Caco-2 (cell line): ENCODE measurements at regions not wholly inside any gene's neighbourhood (a gene's known extent, or its start where the extent isn't known, plus 50 kb on each side); places are given as distances from the start of the nearest gene placed in this dataset.

Experiments used
- BruUV-seq: library from RNA; stranded (reverse); fragments of 400-500 nt; replicated peaks from 2 replicates; lab custom pipeline; 2021; lab: Mats Ljungman, UMichigan
- CTCF ChIA-PET: fragments of 300-600 bp; sonication (Branson Sonifier 250); formaldehyde crosslinking; loops from one replicate; lab custom pipeline; 2022; ENCODE audit warnings: antibody characterized with exemption; lab: Charles Lee
- POLR2A ChIA-PET: fragments of 300-600 bp; sonication (Branson Sonifier 250); formaldehyde crosslinking; loops from one replicate; lab custom pipeline; 2022; ENCODE audit warnings: antibody characterized with exemption; lab: Charles Lee
- DNase-seq, 2 experiments: peaks; one replicate each; pipeline versions ENCODE4 v3.0.0 to v3.0.0-alpha.2; 2020 to 2022
- H3K27me3 ChIP-seq: replicated peaks from 2 replicates; pipeline ENCODE4 v1.6.0; 2011; ENCODE audit warnings: low read length; ENCODE audit not compliant: control insufficient read depth, insufficient read depth
- H3K36me3 ChIP-seq: 2 replicates; pipeline ENCODE4 v1.5.1; 2011; ENCODE audit warnings: low read length; ENCODE audit not compliant: control insufficient read depth, insufficient read depth
- H3K4me1 ChIP-seq: fragments of 250-450 bp; sonication (Bioruptor Pico); 2 replicates; pipeline ENCODE4 v1.5.1; 2020; ENCODE audit warnings: mild to moderate bottlenecking
- H3K4me3 ChIP-seq: 2 replicates; pipeline ENCODE4 v1.5.1; 2011; ENCODE audit warnings: low read depth, mild to moderate bottlenecking, control low read depth, low read length
- H3K9me3 ChIP-seq: fragments of 250-450 bp; sonication (Bioruptor Pico); 2 replicates; pipeline ENCODE4 v1.5.1; 2020; ENCODE audit warnings: mild to moderate bottlenecking, moderate library complexity
- H3K27ac Mint-ChIP-seq: one replicate; pipeline ENCODE4 v1.8.0; 2022; ENCODE audit warnings: mixed read lengths; ENCODE audit not compliant: unreplicated experiment
- H3K27me3 Mint-ChIP-seq: one replicate; pipeline ENCODE4 v1.8.0; 2022; ENCODE audit warnings: mixed read lengths; ENCODE audit not compliant: insufficient read depth, unreplicated experiment
- H3K36me3 Mint-ChIP-seq: one replicate; pipeline ENCODE4 v1.8.0; 2022; ENCODE audit warnings: mild to moderate bottlenecking, mixed read lengths; ENCODE audit not compliant: insufficient read depth, unreplicated experiment
- H3K4me1 Mint-ChIP-seq: one replicate; pipeline ENCODE4 v1.8.0; 2022; ENCODE audit warnings: low read depth, mixed read lengths; ENCODE audit not compliant: unreplicated experiment
- H3K4me3 Mint-ChIP-seq: one replicate; pipeline ENCODE4 v1.8.0; 2022; ENCODE audit warnings: mild to moderate bottlenecking, moderate library complexity, mixed read lengths; ENCODE audit not compliant: unreplicated experiment
- H3K9me3 Mint-ChIP-seq: one replicate; pipeline ENCODE4 v1.8.0; 2022; ENCODE audit warnings: mixed read lengths; ENCODE audit not compliant: unreplicated experiment
- CTCF ChIP-seq, 2 experiments: fragments of 200-600 bp in 1 of 2; IDR thresholded peaks; 1 replicate in 1 of 2; 2 replicates in 1 of 2; pipeline versions ENCODE4 v1.5.1 to v1.8.0; 2011 to 2022; ENCODE audit warnings: antibody characterized with exemption in 1 of 2, control low read depth in 1 of 2, inconsistent platforms in 1 of 2, low read depth in 1 of 2, low read length in 1 of 2, mild to moderate bottlenecking in 1 of 2, moderate library complexity in 1 of 2; ENCODE audit not compliant: insufficient read depth in 1 of 2, severe bottlenecking in 1 of 2, unreplicated experiment in 1 of 2
- intact Hi-C: fragments of 100-400 bp; cut with micrococcal nuclease; formaldehyde crosslinking; loops from one replicate; pipeline ENCODE4 v1.10.0; 2022; ENCODE audit not compliant: unreplicated experiment

DNA sequence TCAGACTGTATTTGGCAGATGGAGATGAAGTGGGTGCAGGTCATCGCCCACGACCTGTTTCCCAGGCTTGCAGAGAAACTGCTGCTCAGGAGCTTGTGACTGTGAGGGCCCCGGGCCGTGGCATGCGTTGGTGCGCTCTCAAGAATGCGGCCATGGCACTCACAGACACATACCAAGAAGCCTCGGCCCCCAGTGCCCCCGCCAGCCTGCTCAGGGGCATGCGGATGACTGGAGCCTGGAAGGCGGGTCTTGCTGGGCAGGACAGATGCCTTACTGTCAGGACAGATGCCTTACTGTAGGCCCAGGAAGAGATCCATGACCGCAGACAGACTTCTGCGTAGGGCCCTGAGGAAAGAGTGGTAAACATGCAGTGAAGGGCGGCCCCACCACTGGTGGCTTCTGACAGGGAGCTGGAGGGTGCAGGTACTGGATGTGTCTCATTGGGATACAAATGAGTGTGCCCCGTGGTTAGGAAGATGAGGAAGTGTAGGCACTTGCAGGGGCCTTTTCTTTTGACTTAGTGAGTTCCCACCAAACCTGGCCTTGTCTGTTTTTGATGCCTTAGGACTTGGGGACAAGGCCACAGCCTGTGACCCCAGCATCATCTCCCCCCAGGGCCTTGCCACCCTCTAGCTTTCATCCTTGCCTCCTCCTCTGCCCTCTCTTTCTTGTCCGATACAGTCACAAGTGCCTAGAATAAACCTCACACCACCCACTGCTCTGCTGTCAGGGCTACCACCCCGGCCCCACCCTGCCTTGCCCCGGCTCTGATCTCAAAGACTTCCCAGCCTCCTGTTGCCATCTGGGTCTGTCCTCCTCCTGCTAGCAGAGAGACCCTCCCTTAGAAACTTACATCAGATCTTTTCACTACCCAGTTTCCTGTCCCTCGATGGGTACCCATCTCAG, 68.8 kb upstream of the ABL1 start:
- ChIA-PET CTCF (interaction anchor here (1.0 kb wide), 1 partner anchor 100 kb away, joined by 3 read pairs; no protein-coding TSS in a partner anchor), POLR2A (no interaction called here)
- Mint-ChIP-seq H3K27ac (peak overlapping the region; percentile 4), H3K4me3 (no peak overlapping the region), H3K36me3 (no peaks in the 10 kb centered on the region), H3K4me1 (peaks cover 12% of the 10 kb centered on the region), H3K27me3 (no peaks in the 10 kb centered on the region), H3K9me3 (no peaks in the 10 kb centered on the region)
- peaks cover 11% of the 10 kb centered on the region for H3K4me1 ChIP-seq
- no peaks in the 10 kb centered on the region for H3K9me3 ChIP-seq
- H3K36me3 ChIP-seq = no peaks in the 10 kb centered on the region
- intact Hi-C loops = no loop called here
- no peak overlapping the region for H3K4me3 ChIP-seq
- DNase-seq = no peak
- BruUV-seq = no TSS peak
- no peaks in the 10 kb centered on the region for H3K27me3 ChIP-seq
- TF ChIP-seq CTCF (IDR thresholded peaks at IDR 0.05; ENCODE audit: insufficient read depth in 1 of 2, low read depth in 1 of 2, low read length in 1 of 2, severe bottlenecking in 1 of 2, unreplicated experiment in 1 of 2) = no peak

GRCh38 chr9:130766927-130767307, 68.1 kb upstream of the ABL1 start:
- POLR2A ChIA-PET = no interaction called here

GRCh38 chr9:130768265-130768664, 66.8 kb upstream of the ABL1 start:
- intact Hi-C loops = no loop called here
- Mint-ChIP-seq H3K36me3 (no peaks in the 10 kb centered on the region), H3K4me1 (peaks cover 12% of the 10 kb centered on the region), H3K4me3 (no peak overlapping the region), H3K27me3 (no peaks in the 10 kb centered on the region), H3K27ac (peak overlapping the region; percentile 66), H3K9me3 (no peaks in the 10 kb centered on the region)
- CTCF ChIA-PET = interaction anchor here (0.7 to 1.8 kb wide), 2 partner anchors 21 to 98 kb away, joined by 3 to 11 read pairs; no protein-coding TSS in a partner anchor
- Histone ChIP-seq H3K27me3 (no peaks in the 10 kb centered on the region), H3K4me3 (no peak overlapping the region), H3K4me1 (peaks cover 11% of the 10 kb centered on the region), H3K36me3 (no peaks in the 10 kb centered on the region), H3K9me3 (no peaks in the 10 kb centered on the region)
- BruUV-seq = no TSS peak
- no peak for TF ChIP-seq CTCF (IDR thresholded peaks at IDR 0.05; ENCODE audit: insufficient read depth in 1 of 2, low read depth in 1 of 2, low read length in 1 of 2, severe bottlenecking in 1 of 2, unreplicated experiment in 1 of 2)
- POLR2A ChIA-PET = no interaction called here
- no peak for DNase-seq

More at GRCh38 chr9:130766927-130767307, 68.1 kb upstream of the ABL1 start:
- Mint-ChIP-seq H3K36me3 (no peaks in the 10 kb centered on the region), H3K27me3 (no peaks in the 10 kb centered on the region), H3K4me3 (no peak overlapping the region), H3K27ac (peak overlapping the region; percentile 4), H3K4me1 (peaks cover 12% of the 10 kb centered on the region), H3K9me3 (no peaks in the 10 kb centered on the region)
- no peaks in the 10 kb centered on the region for H3K9me3 ChIP-seq
- no peaks in the 10 kb centered on the region for H3K36me3 ChIP-seq
- H3K27me3 ChIP-seq = no peaks in the 10 kb centered on the region
- CTCF ChIA-PET = interaction anchor here (1.0 kb wide), 1 partner anchor 100 kb away, joined by 3 read pairs; no protein-coding TSS in a partner anchor
- H3K4me1 ChIP-seq = peaks cover 11% of the 10 kb centered on the region
- TF ChIP-seq CTCF (IDR thresholded peaks at IDR 0.05; ENCODE audit: insufficient read depth in 1 of 2, low read depth in 1 of 2, low read length in 1 of 2, severe bottlenecking in 1 of 2, unreplicated experiment in 1 of 2) = no peak
- no peak overlapping the region for H3K4me3 ChIP-seq
- BruUV-seq = no TSS peak
- no peak for DNase-seq
- intact Hi-C loops = no loop called here
